PC-9 (cell line): ENCODE measurements at regions not wholly inside any gene's neighbourhood (a gene's known extent, or its start where the extent isn't known, plus 50 kb on each side); places are given as distances from the start of the nearest gene placed in this dataset.

Experiments
- EZH2 ChIP-seq: fragments of 200-600 bp; sonication (generic); IDR thresholded peaks from 2 replicates; pipeline ENCODE4 v1.8.0; 2017; ENCODE audit warnings: antibody characterized with exemption, low read depth
- TF ChIP-seq, protein P1 (sequence below): fragments of 200-600 bp; sonication (generic); conservative IDR thresholded peaks from 2 replicates; pipeline ENCODE4 v1.6.1; 2017; ENCODE audit warnings: mixed run types, antibody characterized with exemption, mild to moderate bottlenecking, moderate library complexity

DNA sequence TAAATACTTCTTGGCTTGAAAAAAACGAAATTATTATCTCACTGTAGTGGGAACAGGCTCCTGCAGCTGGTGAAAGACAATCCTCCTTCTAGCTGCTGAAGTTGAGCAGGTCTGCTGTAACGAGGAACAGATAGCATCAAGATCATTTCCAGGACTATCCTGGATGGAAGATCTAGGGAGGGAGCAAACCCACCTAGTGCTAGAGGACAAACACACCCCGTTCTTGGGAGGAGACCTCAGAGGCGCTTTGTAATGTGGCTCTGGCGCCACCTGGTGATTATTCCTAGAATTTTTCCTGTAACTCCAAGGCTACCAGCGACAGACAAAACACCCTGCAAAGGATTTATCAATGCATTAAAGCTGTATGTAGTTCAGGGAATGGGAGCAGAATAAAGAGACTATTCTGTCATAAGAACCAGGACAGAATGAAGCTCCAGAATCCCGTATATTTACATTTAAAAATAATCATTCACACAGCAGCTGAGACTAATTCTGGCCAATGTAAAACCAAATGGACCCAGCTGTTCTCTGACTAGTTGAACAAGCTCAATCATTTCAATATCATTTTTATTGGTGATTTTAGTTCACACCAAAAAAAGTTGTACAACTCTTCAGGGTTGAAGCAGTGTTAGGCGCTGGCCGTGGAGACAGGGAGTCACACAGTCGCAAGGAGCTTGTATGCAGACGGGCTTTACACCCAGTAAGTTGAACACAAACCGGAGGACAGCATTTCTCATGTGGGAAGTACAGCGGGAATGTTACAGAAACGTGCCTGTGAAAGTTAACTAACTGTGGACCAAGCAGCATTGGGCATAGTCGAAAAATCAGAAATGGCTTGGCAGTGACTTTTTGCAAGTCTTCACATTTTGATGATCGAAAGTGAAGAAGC lies 290.3 kb downstream of the TRIB2 start:
- TF ChIP-seq, protein P1, sequence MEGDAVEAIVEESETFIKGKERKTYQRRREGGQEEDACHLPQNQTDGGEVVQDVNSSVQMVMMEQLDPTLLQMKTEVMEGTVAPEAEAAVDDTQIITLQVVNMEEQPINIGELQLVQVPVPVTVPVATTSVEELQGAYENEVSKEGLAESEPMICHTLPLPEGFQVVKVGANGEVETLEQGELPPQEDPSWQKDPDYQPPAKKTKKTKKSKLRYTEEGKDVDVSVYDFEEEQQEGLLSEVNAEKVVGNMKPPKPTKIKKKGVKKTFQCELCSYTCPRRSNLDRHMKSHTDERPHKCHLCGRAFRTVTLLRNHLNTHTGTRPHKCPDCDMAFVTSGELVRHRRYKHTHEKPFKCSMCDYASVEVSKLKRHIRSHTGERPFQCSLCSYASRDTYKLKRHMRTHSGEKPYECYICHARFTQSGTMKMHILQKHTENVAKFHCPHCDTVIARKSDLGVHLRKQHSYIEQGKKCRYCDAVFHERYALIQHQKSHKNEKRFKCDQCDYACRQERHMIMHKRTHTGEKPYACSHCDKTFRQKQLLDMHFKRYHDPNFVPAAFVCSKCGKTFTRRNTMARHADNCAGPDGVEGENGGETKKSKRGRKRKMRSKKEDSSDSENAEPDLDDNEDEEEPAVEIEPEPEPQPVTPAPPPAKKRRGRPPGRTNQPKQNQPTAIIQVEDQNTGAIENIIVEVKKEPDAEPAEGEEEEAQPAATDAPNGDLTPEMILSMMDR = peak; percentile 98
- TF ChIP-seq EZH2 = no peak
